ENCODE measurements at regions not wholly inside any gene's neighbourhood (a gene's known extent, or its start where the extent isn't known, plus 50 kb on each side); places are given as distances from the start of the nearest gene placed in this dataset.

- TF ChIP-seq CTCF (IDR thresholded peaks at IDR 0.05) (no peak), POLR2AphosphoS5 (IDR thresholded peaks at IDR 0.05) (no peak), POLR2A (IDR thresholded peaks at IDR 0.05) (no peak), EP300 (IDR thresholded peaks at IDR 0.05) (no peak)
These were observed 347.7 kb downstream of the GLRX3 start for GRCh38 chr10:130483691-130484467.
